ENCODE measurements at regions not wholly inside any gene's neighbourhood (a gene's known extent, or its start where the extent isn't known, plus 50 kb on each side); places are given as distances from the start of the nearest gene placed in this dataset.

GRCh38 chr3:70899816-70900215, 587.4 kb upstream of the MDFIC2 start:
- DNase-seq, result no peak

- no peak for DNase-seq
Measured at GRCh38 chr3:70890020-70890394, 577.6 kb upstream of the MDFIC2 start.

DNA sequence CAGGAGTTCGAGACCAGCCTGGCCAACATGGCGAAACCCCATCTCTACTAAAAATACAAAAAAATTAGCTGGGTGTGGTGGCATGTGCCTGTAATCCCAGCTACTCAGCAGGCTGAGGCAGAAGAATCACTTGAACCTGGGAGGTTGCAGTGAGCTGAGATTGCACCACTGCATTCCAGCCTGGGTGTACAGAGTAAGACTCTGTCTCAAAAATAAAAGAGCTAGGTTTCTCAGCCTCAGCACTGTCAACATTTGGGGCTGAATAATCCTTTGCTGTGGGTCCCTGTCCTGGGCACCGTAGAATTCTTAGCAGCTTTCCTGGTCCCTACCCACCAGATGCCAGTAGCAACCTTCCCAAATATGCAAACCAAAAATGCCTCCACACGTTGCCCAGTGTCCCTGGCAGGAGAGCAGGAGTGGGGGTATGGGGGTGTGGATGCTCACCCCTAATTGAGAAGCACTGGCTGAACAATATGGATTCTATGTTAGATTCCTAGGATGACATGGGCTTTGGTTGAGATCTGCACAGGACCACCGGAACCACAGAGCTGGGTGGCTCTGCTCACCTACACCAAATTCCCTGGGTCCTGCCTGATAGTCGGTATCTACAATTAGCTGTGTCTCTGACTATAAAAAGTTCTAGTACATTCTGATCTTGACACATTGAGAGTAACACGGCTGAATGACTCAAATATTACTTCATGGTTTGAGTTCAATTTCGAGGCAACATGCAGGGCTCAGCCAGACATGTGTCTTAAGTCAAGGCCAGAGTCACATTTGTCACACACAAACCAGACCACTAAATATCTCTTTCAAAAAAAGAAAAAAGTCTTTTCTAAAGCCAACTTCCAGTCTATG, 577.0 kb upstream of the MDFIC2 start:
- DNase-seq, result no peak

GRCh38 chr3:70885636-70886035, 573.2 kb upstream of the MDFIC2 start:
- no peak for DNase-seq

DNA sequence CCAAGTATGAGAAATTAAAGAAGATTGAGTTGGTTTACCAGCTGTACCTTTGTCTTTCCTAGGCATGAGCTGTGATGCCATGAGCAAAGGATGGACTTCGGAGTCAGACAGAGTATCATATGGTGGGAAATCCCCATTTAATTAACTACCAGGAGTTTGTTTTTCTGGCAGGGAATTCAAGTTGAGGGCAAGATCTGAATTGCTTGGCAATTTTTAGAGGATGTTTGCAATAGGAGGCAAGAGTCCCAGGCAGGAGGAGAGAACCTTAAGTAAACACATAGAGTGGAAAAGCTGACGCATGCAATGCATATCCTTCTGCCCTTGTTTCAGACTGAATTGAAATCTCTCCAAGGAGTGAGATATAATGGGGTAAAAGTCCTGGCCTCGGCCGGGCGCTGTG, 569.7 kb upstream of the MDFIC2 start:
- DNase-seq, result no peak

DNA sequence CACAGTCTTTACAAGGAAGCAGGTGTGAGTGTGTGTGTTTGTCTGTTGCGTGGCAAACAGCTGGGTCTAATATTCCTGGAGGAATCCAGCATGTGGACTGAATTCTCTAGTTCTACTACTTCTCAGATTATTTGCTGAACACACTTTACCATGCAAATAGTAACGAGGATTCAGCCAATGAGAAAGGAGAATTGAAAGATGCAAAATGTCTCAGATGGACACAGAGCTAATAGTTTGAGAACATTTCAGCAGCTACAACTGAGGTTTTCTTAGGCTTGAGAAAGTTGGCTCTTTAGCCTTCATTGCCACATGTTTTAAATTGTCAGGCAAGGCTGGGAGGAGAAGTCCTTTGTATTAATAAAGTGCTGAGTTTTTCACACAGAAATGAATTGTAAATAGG, 568.0 kb upstream of the MDFIC2 start:
- no peak for DNase-seq

DNA sequence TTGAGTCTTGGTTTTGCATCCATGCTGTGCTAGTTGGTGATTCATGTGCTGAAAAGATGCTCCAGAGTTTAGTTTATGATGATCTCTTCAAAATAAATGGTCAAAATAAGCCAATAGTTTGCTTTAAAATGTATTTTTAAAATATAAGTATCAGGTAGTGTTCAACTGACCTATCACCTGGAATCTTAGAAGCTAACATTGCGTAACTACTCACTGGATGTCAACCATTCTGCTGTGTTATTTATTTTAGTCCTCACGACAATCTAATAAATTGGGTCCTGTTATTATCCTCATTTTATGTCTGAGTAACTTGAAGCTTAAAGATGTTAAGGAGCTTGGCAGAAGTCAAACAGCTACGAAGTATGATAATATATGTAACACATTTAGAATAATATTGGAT, 563.7 kb upstream of the MDFIC2 start:
- no peak for DNase-seq

DNA sequence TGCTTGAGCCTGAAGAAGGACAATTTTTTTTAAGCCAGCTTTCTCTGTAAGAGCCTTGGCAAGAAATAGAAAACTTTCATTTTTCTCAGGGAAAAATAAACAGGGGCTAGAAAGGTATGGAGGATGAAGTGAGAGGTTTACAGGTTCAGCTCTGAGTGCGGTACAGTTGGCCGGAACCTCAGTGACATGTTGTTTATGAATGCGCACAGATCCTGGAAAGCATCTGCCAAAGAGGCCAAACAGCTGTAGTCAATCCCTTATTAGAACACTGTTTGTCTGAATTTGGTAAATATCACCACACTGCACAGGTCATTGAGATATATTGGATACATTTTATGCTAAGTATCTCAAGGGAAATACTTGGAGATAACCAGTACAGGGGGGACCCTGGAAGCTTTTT, 561.8 kb upstream of the MDFIC2 start:
- DNase-seq, result no peak

DNA sequence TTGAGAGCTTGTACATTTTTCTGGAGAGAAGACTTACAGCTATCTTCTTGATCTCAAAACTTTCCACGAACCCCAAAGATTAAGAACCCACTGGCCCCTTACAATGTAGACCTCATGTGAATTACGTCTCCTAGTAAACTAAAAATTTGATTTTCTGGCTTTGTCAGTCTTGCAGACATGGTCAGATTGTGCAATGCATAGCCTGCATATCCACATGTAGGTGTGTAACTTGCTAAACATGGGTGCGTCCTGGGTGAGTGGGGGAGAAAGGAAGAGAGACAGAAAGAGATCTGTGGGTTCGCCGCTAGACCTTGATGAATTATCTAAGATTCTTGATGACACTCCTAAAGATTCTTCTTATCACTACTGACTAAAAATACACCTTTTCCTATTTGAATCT, 561.2 kb upstream of the MDFIC2 start:
- DNase-seq, result no peak

- DNase-seq, result peak; percentile 94
Measured at GRCh38 chr3:70871909-70872656, 559.6 kb upstream of the MDFIC2 start.

DNA sequence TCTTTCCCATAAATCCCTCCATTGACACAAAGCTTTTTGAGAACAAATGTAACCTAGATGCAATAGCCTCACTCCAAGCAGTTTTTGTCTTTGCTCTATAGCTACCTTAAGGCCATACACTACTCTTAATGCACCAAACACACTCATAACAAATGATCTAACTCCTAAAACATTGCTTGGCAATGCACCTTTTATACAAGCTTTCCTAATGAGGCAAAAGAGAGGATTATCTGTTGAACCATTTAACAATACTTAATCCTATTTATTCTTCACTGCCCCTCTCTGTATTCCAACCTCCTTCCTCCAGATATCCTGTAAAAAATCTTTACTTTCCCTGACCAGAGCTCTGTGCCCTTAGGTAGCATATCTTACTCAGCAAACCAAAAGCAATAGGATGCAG, 558.1 kb upstream of the MDFIC2 start:
- DNase-seq, result no peak

DNA sequence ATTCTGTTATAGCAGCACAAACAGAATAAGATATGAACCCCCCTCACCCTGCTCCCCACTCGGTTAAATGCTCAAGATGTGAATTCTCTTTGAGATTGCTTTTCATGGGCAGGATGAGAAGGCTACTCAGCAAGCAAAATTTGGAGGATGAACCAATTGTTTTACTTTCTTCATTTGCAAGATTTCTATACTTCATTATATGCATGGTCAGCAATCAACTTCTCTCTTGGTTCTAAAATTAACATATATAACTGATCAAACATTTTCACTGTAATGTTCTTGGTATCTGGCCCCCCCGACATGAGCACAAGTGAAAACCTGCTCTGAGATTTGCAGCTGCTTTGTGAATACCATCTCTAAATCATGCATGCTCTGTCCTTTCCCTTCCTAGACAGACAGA, 556.1 kb upstream of the MDFIC2 start:
- no peak for DNase-seq

DNA sequence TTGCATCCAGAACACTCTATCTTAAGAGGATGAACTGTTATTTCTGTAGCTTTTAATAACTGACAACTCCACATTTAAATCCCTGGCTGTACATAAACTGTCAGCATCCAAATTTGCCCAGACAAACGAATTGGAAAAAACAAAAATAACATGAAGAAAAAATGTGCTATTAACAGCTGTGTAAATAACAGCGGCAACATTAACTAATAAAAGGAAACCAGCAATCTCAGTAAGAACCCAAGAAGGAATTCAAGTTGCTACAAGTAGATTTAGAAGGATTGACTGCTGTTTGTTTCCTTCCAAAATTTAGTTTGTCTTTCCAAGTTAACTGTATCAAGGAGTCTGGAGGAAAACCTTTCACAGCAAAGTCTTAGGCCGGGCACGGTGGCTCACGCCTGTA, 550.6 kb upstream of the MDFIC2 start:
- no peak for DNase-seq

- DNase-seq, result peak; percentile 54
Measured at GRCh38 chr3:70861855-70862254, 549.4 kb upstream of the MDFIC2 start.

DNA sequence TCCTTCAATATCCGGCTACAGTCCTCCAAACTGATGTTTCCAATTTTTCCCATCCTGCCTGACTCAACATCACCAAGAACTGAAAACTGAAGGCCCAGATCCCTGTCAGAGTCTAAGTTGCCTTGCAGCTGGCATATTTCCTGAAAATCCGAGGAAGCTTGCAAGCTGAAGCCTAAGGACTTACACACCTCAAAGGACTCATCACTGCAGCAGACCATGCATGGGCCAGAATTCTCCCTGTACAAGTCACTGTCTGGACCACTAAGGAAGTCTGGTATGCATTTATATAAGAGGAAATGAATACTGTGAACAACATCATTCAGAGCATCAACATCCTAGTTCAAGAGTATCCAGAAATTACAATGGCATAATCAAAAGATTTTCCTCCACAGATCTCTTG, 548.8 kb upstream of the MDFIC2 start:
- DNase-seq, result peak; percentile 56

GRCh38 chr3:70857916-70858315, 545.5 kb upstream of the MDFIC2 start:
- no peak for DNase-seq

- DNase-seq, result peak; percentile 88
Measured at GRCh38 chr3:70856414-70857162, 544.1 kb upstream of the MDFIC2 start.

DNA sequence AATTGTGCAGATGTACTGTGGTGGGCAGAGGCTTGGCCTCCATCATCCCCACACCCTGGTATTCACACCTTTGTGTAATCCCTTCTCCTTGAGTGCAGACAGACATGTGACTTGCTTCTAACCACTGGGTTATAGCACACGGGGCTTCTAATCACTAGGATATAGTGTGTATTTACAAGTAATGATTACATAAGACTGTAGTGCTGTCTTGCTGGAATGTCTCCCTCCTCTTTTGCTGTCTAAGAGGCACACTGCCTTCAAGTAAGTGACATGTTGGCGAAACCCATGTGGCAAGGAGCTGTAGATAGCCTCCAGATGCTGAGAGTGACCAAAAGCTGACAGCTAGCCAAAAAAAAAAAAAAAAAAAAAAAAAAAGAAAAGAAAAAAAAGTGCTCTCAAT, 542.7 kb upstream of the MDFIC2 start:
- no peak for DNase-seq

DNA sequence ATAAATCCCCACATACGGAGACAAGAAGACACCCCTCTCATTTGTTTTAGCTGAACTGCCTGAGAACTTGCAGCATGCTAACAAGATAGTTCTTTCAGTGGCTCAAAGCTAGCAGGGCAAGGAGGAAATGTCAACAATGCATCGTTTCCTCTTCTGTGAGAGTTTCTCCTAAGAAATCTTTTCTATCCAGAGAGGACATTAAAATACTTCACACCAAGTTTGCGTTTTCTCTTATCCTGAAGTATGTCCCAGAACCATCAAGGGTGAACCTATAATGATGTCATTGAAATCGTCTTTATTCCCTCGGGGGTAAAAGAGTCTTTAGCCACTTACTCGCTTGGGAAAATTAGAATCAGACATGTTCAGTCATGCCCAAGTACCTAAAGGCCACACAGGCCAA, 541.7 kb upstream of the MDFIC2 start:
- no peak for DNase-seq

DNA sequence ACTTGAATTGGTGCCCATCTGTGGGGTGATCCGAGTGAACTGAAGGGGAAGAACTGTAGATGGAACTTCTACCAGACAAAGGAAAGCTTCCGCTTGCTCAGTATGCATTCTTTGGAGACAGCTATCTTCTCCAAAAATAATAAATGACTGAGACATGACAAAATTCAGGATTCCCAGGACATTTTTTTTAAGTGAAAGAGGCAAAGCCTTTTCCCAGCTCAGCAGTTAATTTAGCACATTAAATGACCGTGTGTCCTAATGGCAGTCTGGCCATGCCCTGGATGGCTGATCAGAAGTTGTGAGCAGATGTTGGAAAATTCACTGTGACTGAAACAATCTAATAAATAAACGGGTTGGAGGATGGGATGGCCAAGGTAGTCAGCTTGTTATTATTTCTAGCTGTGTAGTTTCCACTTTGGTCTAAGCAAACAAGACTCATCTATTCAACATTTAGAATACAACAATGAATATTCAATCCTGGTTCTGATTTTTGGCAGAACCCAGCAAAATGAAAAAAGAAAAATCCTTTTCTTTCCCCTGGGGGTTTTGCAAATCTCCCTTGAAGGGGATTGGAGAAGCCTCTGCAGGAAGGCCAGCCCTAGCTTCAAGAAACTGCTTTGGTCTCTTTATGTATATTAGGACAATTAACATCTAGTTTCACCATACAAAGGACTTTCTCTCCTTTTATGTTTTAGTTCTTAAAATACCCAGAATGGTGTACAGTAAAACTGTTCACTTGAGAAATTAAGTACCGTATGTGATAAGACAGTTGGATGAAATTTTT, 540.9 kb upstream of the MDFIC2 start:
- peak; percentile 14 for DNase-seq

- peak; percentile 96 for DNase-seq
Measured at GRCh38 chr3:70849911-70850699, 537.7 kb upstream of the MDFIC2 start.
